GM12878 (cell line): ENCODE measurements at regions not wholly inside any gene's neighbourhood (a gene's known extent, or its start where the extent isn't known, plus 50 kb on each side); places are given as distances from the start of the nearest gene placed in this dataset.

Experiments used
- ATAC-seq: fragments of 200-7000 bp; cut with Tn5 transposase; 3 replicates; pipeline ENCODE4 v1.9.1; 2020; ENCODE audit warnings: mild to moderate bottlenecking, moderate library complexity
- BruUV-seq: library from RNA; stranded (reverse); fragments of 400-500 nt; replicated peaks from 2 replicates; lab custom pipeline; 2021; lab: Mats Ljungman, UMichigan
- CTCF ChIA-PET: fragments of 300-600 bp; sonication (Branson Sonifier 250); formaldehyde crosslinking; extraction: SDS; loops from one replicate; lab custom pipeline; 2021; ENCODE audit warnings: inconsistent platforms; lab: Yijun Ruan, JAX
- POLR2A ChIA-PET: fragments of 350-600 bp; formaldehyde crosslinking; extraction: SDS; loops from one replicate; lab custom pipeline; 2021; ENCODE audit warnings: inconsistent platforms; lab: Charles Lee
- RAD21 ChIA-PET: fragments of 300-600 bp; sonication (Branson Sonifier 250); formaldehyde crosslinking; loops from one replicate; lab custom pipeline; 2023; ENCODE audit warnings: antibody characterized with exemption; ENCODE audit not compliant: unreplicated experiment; lab: Charles Lee
- SMC1A ChIA-PET: fragments of 300-600 bp; sonication (Branson Sonifier 250); formaldehyde crosslinking; loops from one replicate; lab custom pipeline; 2023; ENCODE audit not compliant: unreplicated experiment, uncharacterized antibody; lab: Charles Lee
- DNase-seq: peaks from one replicate; pipeline ENCODE4 v3.0.0-alpha.2; 2011; ENCODE audit warnings: low read depth, low spot score
- FAIRE-seq: peaks from 3 replicates; lab custom pipeline; 2011; peaks lifted over from hg19 to GRCh38; lab: Jason Lieb, UNC
- H2AFZ ChIP-seq: 2 replicates; pipeline ENCODE4 v1.6.0; 2011; ENCODE audit warnings: low read depth, low read length, control low read depth; ENCODE audit not compliant: control insufficient read depth
- H3K27ac ChIP-seq: 2 replicates; pipeline ENCODE4 v1.5.1; 2011; ENCODE audit warnings: control low read depth; ENCODE audit not compliant: control insufficient read depth, insufficient read depth
- H3K27me3 ChIP-seq, 2 experiments: replicated peaks in 1 of 2; 2 replicates each; pipeline versions ENCODE4 v1.6.0 to v1.6.1; 2011; ENCODE audit warnings: low read length in 1 of 2; ENCODE audit not compliant: control insufficient read depth in 2 of 2, insufficient read depth in 2 of 2
- H3K36me3 ChIP-seq, 2 experiments: 2 replicates each; pipeline ENCODE4 v1.5.1; 2011; ENCODE audit warnings: low read length in 1 of 2; ENCODE audit not compliant: control insufficient read depth in 2 of 2, insufficient read depth in 2 of 2
- H3K4me1 ChIP-seq: 2 replicates; pipeline ENCODE4 v1.6.1; 2011; ENCODE audit warnings: mild to moderate bottlenecking, low read length, moderate library complexity, mixed read lengths; ENCODE audit not compliant: control insufficient read depth, insufficient read depth
- H3K4me2 ChIP-seq: 2 replicates; pipeline ENCODE4 v1.6.0; 2011; ENCODE audit warnings: control low read depth; ENCODE audit not compliant: control insufficient read depth, insufficient read depth
- H3K4me3 ChIP-seq: fragments of 200-600 bp; sonication (generic); 2 replicates; pipeline ENCODE4 v1.5.1; 2016
- H3K79me2 ChIP-seq: 2 replicates; pipeline ENCODE4 v1.6.0; 2011; ENCODE audit warnings: low read length; ENCODE audit not compliant: control insufficient read depth, insufficient read depth
- H3K9ac ChIP-seq: 2 replicates; pipeline ENCODE4 v1.8.0; 2011; ENCODE audit warnings: low read length, control low read depth, mixed read lengths; ENCODE audit not compliant: control insufficient read depth, insufficient read depth
- H3K9me3 ChIP-seq: replicated peaks from 3 replicates; pipeline ENCODE4 v1.5.1; 2011; ENCODE audit warnings: mild to moderate bottlenecking, low read length; ENCODE audit not compliant: control insufficient read depth, insufficient read depth
- H4K20me1 ChIP-seq: 2 replicates; pipeline ENCODE4 v1.6.0; 2011; ENCODE audit not compliant: control insufficient read depth, insufficient read depth
- ATF3 ChIP-seq: IDR thresholded peaks from 2 replicates; pipeline ENCODE4 v1.6.1; 2011; ENCODE audit warnings: low read depth, mild to moderate bottlenecking, low read length, moderate library complexity, borderline replicate concordance; ENCODE audit errors: extremely low read depth
- BACH1 ChIP-seq: fragments of 450-650 bp; IDR thresholded peaks from 2 replicates; pipeline ENCODE4 v1.6.1; 2017; ENCODE audit warnings: mild to moderate bottlenecking, borderline replicate concordance
- CEBPB ChIP-seq, 2 experiments: fragments of 150-350 bp in 1 of 2; IDR thresholded peaks; 2 replicates each; pipeline ENCODE4 v1.6.1; 2012 to 2014; ENCODE audit warnings: low read depth in 2 of 2, low read length in 2 of 2, borderline replicate concordance in 1 of 2, inconsistent platforms in 1 of 2
- CREB1 ChIP-seq: IDR thresholded peaks from 2 replicates; pipeline ENCODE4 v1.6.1; 2012; ENCODE audit warnings: low read depth, mild to moderate bottlenecking, inconsistent platforms
- E4F1 ChIP-seq: fragments of 450-650 bp; IDR thresholded peaks from 2 replicates; pipeline ENCODE4 v1.6.1; 2018; ENCODE audit warnings: borderline replicate concordance, mild to moderate bottlenecking; ENCODE audit not compliant: partially characterized antibody
- KAT2A ChIP-seq: conservative IDR thresholded peaks from 2 replicates; pipeline ENCODE4 v1.6.1; 2011; ENCODE audit warnings: low read depth, low read length; ENCODE audit not compliant: control insufficient read depth
- LARP7 ChIP-seq: fragments of 450-650 bp; IDR thresholded peaks from 2 replicates; pipeline ENCODE4 v1.6.1; 2017; ENCODE audit warnings: mild to moderate bottlenecking
- MEF2A ChIP-seq: IDR thresholded peaks from 2 replicates; pipeline ENCODE4 v1.6.1; 2011; ENCODE audit warnings: low read depth, mild to moderate bottlenecking, low read length, moderate library complexity; ENCODE audit not compliant: insufficient read depth
- RCOR1 ChIP-seq: conservative IDR thresholded peaks from 2 replicates; pipeline ENCODE4 v1.6.1; 2012; ENCODE audit warnings: low read depth, low read length, improper control_type of control experiment
- RELA ChIP-seq: fragments of 450-650 bp; IDR thresholded peaks from 2 replicates; pipeline ENCODE4 v1.8.0; 2014; ENCODE audit warnings: borderline replicate concordance; ENCODE audit not compliant: partially characterized antibody
- SIN3A ChIP-seq: IDR thresholded peaks from 2 replicates; pipeline ENCODE4 v1.6.1; 2012; ENCODE audit warnings: low read depth, low read length, improper control_type of control experiment
- SMARCA5 ChIP-seq: fragments of 450-650 bp; IDR thresholded peaks from 2 replicates; pipeline ENCODE4 v1.6.1; 2017; ENCODE audit warnings: mild to moderate bottlenecking
- SRF ChIP-seq, 2 experiments: IDR thresholded peaks; 2 replicates each; pipeline ENCODE4 v1.6.1; 2011; ENCODE audit warnings: low read depth in 2 of 2, low read length in 2 of 2, mild to moderate bottlenecking in 1 of 2, moderate library complexity in 1 of 2
- YBX1 ChIP-seq: fragments of 450-650 bp; IDR thresholded peaks from 2 replicates; pipeline ENCODE4 v1.6.1; 2016; ENCODE audit warnings: antibody characterized with exemption
- ZBTB11 ChIP-seq: fragments of 450-650 bp; formaldehyde crosslinking; IDR thresholded peaks from 2 replicates; pipeline ENCODE4 v1.5.0; 2022; ENCODE audit warnings: mild to moderate bottlenecking, missing genetic modification characterization
- WGBS: methylation state at CpG from one replicate; pipeline ENCODE4 v1.1.6; 2016; ENCODE audit warnings: low lambda C conversion rate; ENCODE audit not compliant: insufficient replicate concordance, insufficient coverage; ENCODE audit errors: missing lambda C conversion rate; 5-methylcytosine and 5-hydroxymethylcytosine counted together
- in situ Hi-C: fragments of 300-500 bp; cut with MboI; formaldehyde crosslinking; loops from 9 replicates; pipeline ENCODE4 v1.14.3; 2018; ENCODE audit warnings: mixed read lengths
- intact Hi-C: fragments of 100-400 bp; cut with micrococcal nuclease; formaldehyde crosslinking; loops from one replicate; pipeline ENCODE4 v1.14.2; 2022; ENCODE audit not compliant: unreplicated experiment

DNA sequence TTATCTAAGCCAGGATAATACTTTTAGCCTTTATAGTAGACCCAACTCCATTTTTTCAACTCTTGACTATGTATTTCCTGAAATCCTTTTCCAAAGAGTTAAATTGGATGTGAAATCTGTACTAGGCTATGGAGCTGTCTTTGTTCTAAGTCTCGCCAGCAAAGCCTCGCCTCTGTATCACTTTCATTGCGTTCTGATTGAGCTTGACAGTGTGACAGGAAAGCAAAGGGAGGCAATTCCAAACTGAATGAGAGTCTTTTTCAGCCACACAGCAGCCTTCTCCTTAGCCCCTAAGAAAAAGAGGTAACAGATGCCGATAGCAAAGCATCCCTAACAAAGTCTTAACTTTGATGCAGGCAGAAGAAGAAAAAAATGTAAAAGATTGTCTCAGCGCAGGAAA is 154.6 kb upstream of the OTX2 start (continued):
- no peak for TF ChIP-seq E4F1
- TF ChIP-seq MEF2A: no peak
- no peak for TF ChIP-seq KAT2A

DNA sequence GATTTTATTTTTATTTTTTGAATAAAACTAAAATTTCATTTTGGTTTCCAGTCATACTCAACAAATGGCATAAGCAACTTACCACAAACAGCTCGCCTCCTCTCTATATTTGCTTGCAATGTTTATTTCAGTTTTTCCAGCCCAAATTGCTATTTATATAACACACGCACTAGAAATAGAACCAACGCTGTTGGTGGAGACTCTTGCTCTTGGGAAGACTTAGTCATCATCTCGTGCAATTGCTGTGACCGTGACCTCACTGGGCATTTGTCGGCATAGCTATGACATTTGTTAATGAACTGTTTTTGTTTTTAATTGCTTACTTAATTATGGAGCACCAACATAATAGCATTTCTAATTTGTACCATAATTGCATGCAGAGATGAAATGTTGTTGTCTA is 153.1 kb upstream of the OTX2 start:
- RAD21 ChIA-PET: interaction anchor here (0.6 kb wide), 1 partner anchor 1394 kb away, joined by 3 read pairs; no protein-coding TSS in a partner anchor
- TF ChIP-seq SRF (IDR thresholded peaks at IDR 0.05; ENCODE audit: low read depth in 2 of 2, low read length in 2 of 2) (no peak), SIN3A (no peak), ATF3 (no peak), CREB1 (no peak), BACH1 (no peak), ZBTB11 (CRISPR knock-in tag) (no peak), CEBPB (IDR thresholded peaks at IDR 0.05; ENCODE audit: borderline replicate concordance in 1 of 2, low read depth in 2 of 2, low read length in 2 of 2) (no peak), YBX1 (no peak), RCOR1 (no peak), RELA (no peak), LARP7 (no peak), SMARCA5 (no peak)

More for the DNA sequence above, 153.1 kb upstream of the OTX2 start:
- H3K27ac ChIP-seq: no peak overlapping the region
- no peak overlapping the region for H2AFZ ChIP-seq
- H3K9me3 ChIP-seq: no peaks in the 10 kb centered on the region
- no peak overlapping the region for H3K4me2 ChIP-seq
- H4K20me1 ChIP-seq: no peaks in the 10 kb centered on the region
- DNase-seq (no peak), ATAC-seq (no peak), FAIRE-seq (no peak)
- H3K27me3 ChIP-seq: no peaks in the 10 kb centered on the region
- in situ Hi-C loops: no loop called here
- 52% methylated on average over 6 of the region's 6 CpGs for WGBS
- BruUV-seq: no TSS peak
- H3K4me1 ChIP-seq: no peaks in the 10 kb centered on the region
- ChIA-PET POLR2A (no interaction called here), SMC1A (no interaction called here), CTCF (no interaction called here)
- intact Hi-C loops: no loop called here
- no peak overlapping the region for H3K9ac ChIP-seq
- H3K79me2 ChIP-seq: no peaks in the 10 kb centered on the region
- no peaks in the 10 kb centered on the region for H3K36me3 ChIP-seq
- no peak overlapping the region for H3K4me3 ChIP-seq
